AG04449 (cell line): ENCODE measurements at regions not wholly inside any gene's neighbourhood (a gene's known extent, or its start where the extent isn't known, plus 50 kb on each side); places are given as distances from the start of the nearest gene placed in this dataset.

Experiments used
- CTCF ChIA-PET: fragments of 350-600 bp; formaldehyde crosslinking; extraction: SDS; loops from one replicate; lab custom pipeline; 2021; ENCODE audit warnings: antibody characterized with exemption; lab: Yijun Ruan, JAX
- POLR2A ChIA-PET: fragments of 400-600, 350-600 bp; formaldehyde crosslinking; extraction: SDS; loops from one replicate; lab custom pipeline; 2020; ENCODE audit warnings: antibody characterized with exemption, inconsistent platforms; lab: Yijun Ruan, JAX
- DNase-seq: peaks from one replicate; pipeline ENCODE4 v3.0.0-alpha.2; 2010; ENCODE audit warnings: low read depth, low spot score
- H3K4me3 ChIP-seq: 2 replicates; pipeline ENCODE4 v1.5.1; 2011; ENCODE audit warnings: low read depth, mild to moderate bottlenecking, control low read depth, low read length
- CTCF ChIP-seq: IDR thresholded peaks from one replicate; pipeline ENCODE4 v1.5.1; 2011; ENCODE audit warnings: mild to moderate bottlenecking, moderate library complexity, low read length, control low read depth, inconsistent platforms; ENCODE audit not compliant: insufficient read depth; ENCODE audit errors: missing control alignments

DNA sequence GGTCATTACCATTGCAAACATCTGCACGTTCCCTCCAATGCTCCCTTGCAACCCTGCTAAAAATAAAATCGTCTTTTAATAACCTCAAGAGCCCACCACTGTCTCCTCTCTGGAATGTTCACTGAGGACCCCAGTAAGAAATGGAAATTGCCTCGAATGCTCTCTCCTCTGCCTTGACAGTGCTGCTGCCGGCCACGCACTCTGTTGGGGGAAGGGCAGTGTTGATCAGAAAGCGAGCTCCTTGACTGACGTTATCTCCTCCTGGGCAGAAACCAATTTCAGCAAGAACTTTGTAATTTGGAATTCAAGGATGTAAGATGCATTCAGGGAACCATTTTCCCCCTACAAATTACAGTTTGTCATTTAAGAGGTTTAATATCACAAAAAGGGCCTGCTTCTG lies 718.5 kb downstream of the UQCRFS1 start:
- DNase-seq: no peak
- no peak for TF ChIP-seq CTCF
- H3K4me3 ChIP-seq: no peak overlapping the region
- CTCF ChIA-PET: no interaction called here
- POLR2A ChIA-PET: no interaction called here

- CTCF ChIA-PET: no interaction called here
These were observed 719.1 kb downstream of the UQCRFS1 start for GRCh38 chr19:28493884-28494283.

GRCh38 chr19:28492621-28493020 lies 720.3 kb downstream of the UQCRFS1 start:
- DNase-seq: no peak
- no peak overlapping the region for H3K4me3 ChIP-seq
- CTCF ChIA-PET: no interaction called here
- no peak for TF ChIP-seq CTCF
- POLR2A ChIA-PET: interaction anchor here (0.6 kb wide), 1 partner anchor 96 kb away, joined by 3 read pairs; no protein-coding TSS in a partner anchor

More at GRCh38 chr19:28493884-28494283, 719.1 kb downstream of the UQCRFS1 start:
- POLR2A ChIA-PET: no interaction called here
- H3K4me3 ChIP-seq: no peak overlapping the region
- no peak for TF ChIP-seq CTCF
- no peak for DNase-seq

- H3K4me3 ChIP-seq: no peak overlapping the region
- CTCF ChIA-PET: no interaction called here
- POLR2A ChIA-PET: no interaction called here
- DNase-seq: no peak
- TF ChIP-seq CTCF: no peak
These were observed 720.8 kb downstream of the UQCRFS1 start for GRCh38 chr19:28492201-28492600.

DNA sequence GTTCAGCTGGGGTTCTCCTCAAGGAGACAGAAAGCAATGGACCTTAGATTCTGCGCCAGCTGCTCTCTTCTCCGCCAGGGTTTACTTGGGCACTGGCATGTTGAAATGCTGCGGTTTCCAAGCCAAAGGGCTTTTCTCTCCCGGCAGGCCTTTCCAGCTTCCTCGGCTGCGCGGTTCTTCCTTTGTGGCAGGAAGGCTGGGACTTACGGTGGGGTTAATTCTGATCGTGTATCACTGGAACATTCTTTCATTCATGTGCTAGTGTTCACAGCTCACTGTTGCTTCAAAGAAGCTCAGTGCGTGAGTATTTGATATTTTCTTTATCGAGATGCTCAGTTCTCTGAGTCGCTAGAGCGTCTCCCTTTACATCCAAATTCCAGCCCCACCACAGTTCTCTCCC lies 723.2 kb downstream of the UQCRFS1 start:
- no peak for DNase-seq
- TF ChIP-seq CTCF: no peak
- ChIA-PET POLR2A (no interaction called here), CTCF (no interaction called here)
- no peak overlapping the region for H3K4me3 ChIP-seq

DNA sequence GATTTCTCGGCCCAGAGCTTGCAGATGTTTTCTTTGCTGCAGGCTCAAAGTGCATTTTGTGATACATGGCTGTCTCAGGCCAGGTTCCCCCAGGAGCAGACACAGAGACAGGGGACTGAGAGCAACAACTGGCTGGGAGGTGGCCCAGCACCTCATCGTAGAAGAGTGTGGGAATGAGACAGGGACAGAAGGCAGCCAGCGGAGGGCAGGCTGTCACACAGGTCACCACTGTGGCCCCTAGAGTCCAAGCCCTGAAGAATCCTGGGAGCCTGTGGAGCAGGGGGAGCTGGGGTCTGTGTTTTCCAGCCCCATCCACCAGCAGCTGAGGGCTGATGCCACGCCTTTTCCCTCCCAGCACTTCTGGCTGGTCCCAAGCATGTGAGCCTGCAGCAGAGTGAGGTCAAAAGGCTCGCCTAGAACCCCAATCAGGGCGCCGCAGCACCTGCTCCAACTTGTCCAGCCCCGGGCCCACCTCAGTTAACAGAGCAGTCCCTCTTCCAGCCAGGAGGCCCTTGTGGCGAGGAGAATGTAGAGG lies 723.8 kb downstream of the UQCRFS1 start:
- no peak overlapping the region for H3K4me3 ChIP-seq
- no peak for DNase-seq
- ChIA-PET CTCF (no interaction called here), POLR2A (no interaction called here)
- no peak for TF ChIP-seq CTCF
